Activated CD8-positive, alpha-beta T cell treated with anti-CD3 and anti-CD28 coated beads for 36 hours (primary cell): ENCODE measurements at regions not wholly inside any gene's neighbourhood (a gene's known extent, or its start where the extent isn't known, plus 50 kb on each side); places are given as distances from the start of the nearest gene placed in this dataset.

Experiments
- ATAC-seq: fragments of 200-7000 bp; cut with Tn5 transposase; one replicate; pipeline ENCODE4 v1.10.0; 2021; ENCODE audit warnings: mild to moderate bottlenecking, moderate library complexity
- CTCF ChIA-PET: fragments of 350-600 bp; sonication (Branson Sonifier 250); formaldehyde crosslinking; loops from one replicate; lab custom pipeline; 2021; ENCODE audit warnings: antibody characterized with exemption; lab: Charles Lee
- POLR2A ChIA-PET: fragments of 350-600 bp; sonication (Branson Sonifier 250); formaldehyde crosslinking; loops from one replicate; lab custom pipeline; 2021; ENCODE audit warnings: antibody characterized with exemption; lab: Charles Lee
- DNase-seq: peaks from one replicate; pipeline ENCODE4 v3.0.0-alpha.2; 2020
- H3K27ac Mint-ChIP-seq: one replicate; pipeline ENCODE4 v1.8.0; 2021; ENCODE audit warnings: mild to moderate bottlenecking, mixed read lengths
- H3K27me3 Mint-ChIP-seq: one replicate; pipeline ENCODE4 v1.8.0; 2021; ENCODE audit warnings: mixed read lengths
- H3K36me3 Mint-ChIP-seq: one replicate; pipeline ENCODE4 v1.8.0; 2021; ENCODE audit warnings: low read depth, mixed read lengths
- H3K4me1 Mint-ChIP-seq: one replicate; pipeline ENCODE4 v1.8.0; 2021; ENCODE audit warnings: low read depth, mixed read lengths
- H3K4me3 Mint-ChIP-seq: one replicate; pipeline ENCODE4 v1.8.0; 2021; ENCODE audit warnings: mild to moderate bottlenecking, moderate library complexity, mixed read lengths
- H3K9me3 Mint-ChIP-seq: one replicate; pipeline ENCODE4 v1.8.0; 2021; ENCODE audit warnings: mixed read lengths
- CTCF ChIP-seq: fragments of 200-600 bp; IDR thresholded peaks from one replicate; pipeline ENCODE4 v1.8.0; 2022; ENCODE audit warnings: antibody characterized with exemption, mild to moderate bottlenecking
- intact Hi-C: fragments of 100-400 bp; cut with micrococcal nuclease; formaldehyde crosslinking; loops from one replicate; pipeline ENCODE4 v1.10.0; 2022

- no peaks in the 10 kb centered on the region for H3K9me3 Mint-ChIP-seq
- no peaks in the 10 kb centered on the region for H3K36me3 Mint-ChIP-seq
- ATAC-seq (no peak), DNase-seq (no peak)
- no peaks in the 10 kb centered on the region for H3K4me1 Mint-ChIP-seq
- ChIA-PET POLR2A (no interaction called here), CTCF (no interaction called here)
- TF ChIP-seq CTCF = no peak
- H3K4me3 Mint-ChIP-seq = no peak overlapping the region
- H3K27me3 Mint-ChIP-seq = peaks cover 20% of the 10 kb centered on the region
- intact Hi-C loops = no loop called here
- H3K27ac Mint-ChIP-seq = no peak overlapping the region
These were observed 95.4 kb upstream of the CDKN3 start for GRCh38 chr14:54301359-54301758.

GRCh38 chr14:54306806-54307205 is 90.0 kb upstream of the CDKN3 start:
- ATAC-seq = no peak
- no peak overlapping the region for H3K4me3 Mint-ChIP-seq
- CTCF ChIA-PET = interaction anchor here (0.6 to 1.5 kb wide), 2 partner anchors 14 to 808 kb away, joined by 3 to 4 read pairs; no protein-coding TSS in a partner anchor

GRCh38 chr14:54309615-54310014 is 87.2 kb upstream of the CDKN3 start:
- intact Hi-C loops = no loop called here
- no peak overlapping the region for H3K4me3 Mint-ChIP-seq
- no peaks in the 10 kb centered on the region for H3K9me3 Mint-ChIP-seq
- no peaks in the 10 kb centered on the region for H3K36me3 Mint-ChIP-seq
- peaks cover 5% of the 10 kb centered on the region for H3K27me3 Mint-ChIP-seq
- DNase-seq = no peak
- H3K27ac Mint-ChIP-seq = no peak overlapping the region
- TF ChIP-seq CTCF = no peak
- ATAC-seq = no peak
- no peaks in the 10 kb centered on the region for H3K4me1 Mint-ChIP-seq
- ChIA-PET POLR2A (no interaction called here), CTCF (no interaction called here)

More at GRCh38 chr14:54306806-54307205, 90.0 kb upstream of the CDKN3 start:
- no peak overlapping the region for H3K27ac Mint-ChIP-seq
- no peaks in the 10 kb centered on the region for H3K9me3 Mint-ChIP-seq
- DNase-seq = no peak
- no peak for TF ChIP-seq CTCF
- H3K27me3 Mint-ChIP-seq = peaks cover 11% of the 10 kb centered on the region
- intact Hi-C loops = no loop called here
- no peaks in the 10 kb centered on the region for H3K36me3 Mint-ChIP-seq
- H3K4me1 Mint-ChIP-seq = no peaks in the 10 kb centered on the region
- POLR2A ChIA-PET = no interaction called here

GRCh38 chr14:54310151-54310850 is 86.5 kb upstream of the CDKN3 start:
- no peaks in the 10 kb centered on the region for H3K9me3 Mint-ChIP-seq
- ChIA-PET CTCF (no interaction called here), POLR2A (no interaction called here)
- intact Hi-C loops = no loop called here
- H3K36me3 Mint-ChIP-seq = no peaks in the 10 kb centered on the region
- DNase-seq (no peak), ATAC-seq (peak; percentile 27)
- H3K27ac Mint-ChIP-seq = no peak overlapping the region
- no peak overlapping the region for H3K4me3 Mint-ChIP-seq
- TF ChIP-seq CTCF = no peak
- H3K27me3 Mint-ChIP-seq = peaks cover 2% of the 10 kb centered on the region
- H3K4me1 Mint-ChIP-seq = no peaks in the 10 kb centered on the region

GRCh38 chr14:54310851-54311228 is 86.0 kb upstream of the CDKN3 start:
- DNase-seq = no peak
- ChIA-PET POLR2A (no interaction called here), CTCF (no interaction called here)
- H3K9me3 Mint-ChIP-seq = no peaks in the 10 kb centered on the region
- ATAC-seq = no peak
- H3K27me3 Mint-ChIP-seq = peaks cover 3% of the 10 kb centered on the region
- intact Hi-C loops = no loop called here
- no peaks in the 10 kb centered on the region for H3K36me3 Mint-ChIP-seq
- no peak for TF ChIP-seq CTCF
- H3K4me1 Mint-ChIP-seq = no peaks in the 10 kb centered on the region
- no peak overlapping the region for H3K4me3 Mint-ChIP-seq
- H3K27ac Mint-ChIP-seq = no peak overlapping the region
